VCaP (cell line): ENCODE measurements at regions not wholly inside any gene's neighbourhood (a gene's known extent, or its start where the extent isn't known, plus 50 kb on each side); places are given as distances from the start of the nearest gene placed in this dataset.
A peak's percentile ranks its signal among the peaks of the same experiment; 100 is the strongest.
"Not testable (repeated sequence)": the region's sequence is repeated elsewhere in the genome, so short reads cannot be mapped to it uniquely, and the experiment has no call there.

ENCODE experiments used
- H3K27ac ChIP-seq: fragments of 450-650 bp; 2 replicates; pipeline ENCODE4 v1.5.1; 2017
- TF ChIP-seq, protein P1 (sequence below): fragments of 450-650 bp; conservative IDR thresholded peaks from 2 replicates; pipeline ENCODE4 v1.5.1; 2017; ENCODE audit warnings: mild to moderate bottlenecking, moderate library complexity

DNA sequence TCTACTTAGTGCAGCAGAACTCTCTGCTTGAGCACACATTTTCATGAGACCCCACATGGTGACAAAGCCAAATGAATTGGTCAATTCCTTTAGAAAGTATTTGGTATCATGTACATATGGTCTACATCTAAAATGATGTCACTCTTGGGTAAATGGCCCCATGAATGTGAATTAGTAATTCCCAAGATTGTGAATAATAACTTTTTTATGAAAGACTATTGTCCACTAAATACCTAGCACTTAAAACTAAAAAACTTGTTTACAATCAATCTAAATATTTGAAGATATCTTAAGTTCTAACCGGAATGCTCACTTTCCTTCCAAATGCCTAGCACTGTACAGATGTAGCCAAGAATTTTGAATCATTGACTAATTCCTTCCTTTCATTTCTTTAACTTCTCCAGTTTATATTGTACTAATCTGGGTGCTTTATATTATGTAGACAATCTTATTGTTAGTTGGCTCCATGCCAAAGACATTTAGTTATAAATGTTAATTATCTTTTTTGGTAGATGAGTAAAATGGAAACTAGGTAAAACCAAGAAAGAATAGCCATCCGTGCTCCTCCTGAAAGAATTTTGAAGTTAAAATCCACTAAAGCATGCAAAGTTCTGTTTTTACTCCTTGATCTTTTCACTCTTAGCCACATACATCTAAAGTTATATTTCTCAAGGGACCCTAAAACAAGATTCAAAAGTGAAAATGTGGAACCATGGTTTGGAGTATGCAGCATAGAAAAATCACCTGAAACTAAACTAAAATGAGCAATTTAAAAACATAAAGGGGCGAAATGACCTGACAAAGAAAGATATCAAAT, 145.0 kb upstream of the ARHGAP20 start:
- no peak overlapping the region for H3K27ac ChIP-seq
- TF ChIP-seq, protein P1, sequence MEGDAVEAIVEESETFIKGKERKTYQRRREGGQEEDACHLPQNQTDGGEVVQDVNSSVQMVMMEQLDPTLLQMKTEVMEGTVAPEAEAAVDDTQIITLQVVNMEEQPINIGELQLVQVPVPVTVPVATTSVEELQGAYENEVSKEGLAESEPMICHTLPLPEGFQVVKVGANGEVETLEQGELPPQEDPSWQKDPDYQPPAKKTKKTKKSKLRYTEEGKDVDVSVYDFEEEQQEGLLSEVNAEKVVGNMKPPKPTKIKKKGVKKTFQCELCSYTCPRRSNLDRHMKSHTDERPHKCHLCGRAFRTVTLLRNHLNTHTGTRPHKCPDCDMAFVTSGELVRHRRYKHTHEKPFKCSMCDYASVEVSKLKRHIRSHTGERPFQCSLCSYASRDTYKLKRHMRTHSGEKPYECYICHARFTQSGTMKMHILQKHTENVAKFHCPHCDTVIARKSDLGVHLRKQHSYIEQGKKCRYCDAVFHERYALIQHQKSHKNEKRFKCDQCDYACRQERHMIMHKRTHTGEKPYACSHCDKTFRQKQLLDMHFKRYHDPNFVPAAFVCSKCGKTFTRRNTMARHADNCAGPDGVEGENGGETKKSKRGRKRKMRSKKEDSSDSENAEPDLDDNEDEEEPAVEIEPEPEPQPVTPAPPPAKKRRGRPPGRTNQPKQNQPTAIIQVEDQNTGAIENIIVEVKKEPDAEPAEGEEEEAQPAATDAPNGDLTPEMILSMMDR: no peak

DNA sequence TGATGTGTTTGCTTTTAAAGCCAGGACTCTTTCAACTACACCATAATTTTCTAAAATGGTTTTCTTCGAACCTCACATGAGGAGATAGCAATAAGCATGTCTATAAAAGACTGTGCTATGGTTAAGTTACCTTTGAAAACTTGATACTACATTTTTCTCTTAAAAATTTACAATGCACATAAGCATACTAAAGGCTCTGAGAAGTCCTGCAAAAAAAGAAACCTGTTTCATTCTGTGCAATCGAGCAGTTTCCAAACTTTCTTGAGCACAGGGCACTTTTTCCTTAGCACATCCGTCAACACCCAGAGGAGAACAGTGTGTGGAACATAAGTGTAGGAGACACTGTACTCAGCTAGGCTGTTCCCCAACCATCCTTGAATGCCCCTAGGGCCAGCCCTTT, 144.1 kb upstream of the ARHGAP20 start:
- H3K27ac ChIP-seq: no peak overlapping the region
- TF ChIP-seq, protein P1: no peak

DNA sequence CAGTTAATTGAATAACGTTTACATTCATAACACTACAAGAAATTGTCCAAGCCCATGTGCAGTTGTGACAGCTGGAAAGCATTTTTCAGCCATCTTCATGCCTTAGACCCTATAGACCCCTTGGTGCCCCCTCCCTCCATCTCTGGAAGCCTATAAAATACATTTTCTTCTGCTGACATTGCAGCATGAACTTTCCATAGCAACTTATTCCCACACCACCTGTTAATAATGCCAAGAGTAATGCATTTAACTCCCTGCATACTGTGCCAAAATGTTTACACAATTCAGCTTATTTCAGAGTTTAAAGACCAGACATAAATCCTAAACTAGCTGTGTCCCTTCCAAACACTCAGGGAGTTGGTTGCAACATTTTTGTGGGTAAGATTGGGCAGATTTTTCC, 143.0 kb upstream of the ARHGAP20 start:
- no peak overlapping the region for H3K27ac ChIP-seq
- TF ChIP-seq, protein P1: no peak

DNA sequence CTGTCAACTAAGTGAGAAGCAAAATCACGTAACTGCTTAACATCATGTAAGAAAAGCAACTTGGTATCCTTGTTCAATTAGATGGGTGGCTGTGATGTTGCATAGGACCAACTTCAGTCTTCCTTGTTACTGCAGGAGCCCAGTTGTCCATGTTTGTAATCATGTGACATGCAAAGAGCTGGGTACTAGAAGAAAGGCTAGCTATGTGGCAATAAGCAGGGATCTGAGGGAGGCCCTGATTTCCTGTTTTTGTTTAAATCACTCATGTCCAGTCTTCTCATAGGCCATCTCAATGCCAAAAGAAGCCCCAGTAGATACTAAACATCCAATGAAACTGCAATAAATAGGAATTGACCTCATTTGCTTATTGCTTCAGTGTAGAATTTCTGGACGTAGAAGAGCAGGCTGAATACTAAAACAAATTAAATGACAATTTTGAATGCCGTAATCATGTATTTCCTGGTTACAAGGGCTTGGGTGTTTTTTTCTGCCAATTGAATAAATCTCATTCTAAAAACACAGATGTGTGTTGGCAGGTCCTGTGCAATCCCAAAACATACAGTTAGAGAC, 140.8 kb upstream of the ARHGAP20 start:
- H3K27ac ChIP-seq: no peak overlapping the region
- TF ChIP-seq, protein P1: no peak

DNA sequence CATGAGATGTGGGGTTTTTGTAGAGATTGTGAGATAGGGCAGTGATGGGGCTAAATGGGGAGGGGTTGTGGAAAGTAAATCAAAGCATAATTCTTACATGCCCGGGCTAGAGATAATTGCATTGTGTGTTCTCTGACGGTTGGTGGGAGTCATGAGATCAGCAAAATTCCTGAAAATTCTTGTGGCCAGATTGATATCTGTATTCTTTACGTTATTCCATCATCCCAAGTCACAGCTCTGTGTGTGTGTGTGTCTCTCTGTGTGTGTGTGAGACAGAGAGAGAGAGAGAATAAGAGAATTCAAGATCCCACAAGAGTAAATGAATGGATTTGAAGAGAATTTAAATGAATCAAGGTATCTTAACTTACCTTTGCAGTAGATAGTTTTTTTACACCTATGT, 138.6 kb upstream of the ARHGAP20 start:
- TF ChIP-seq, protein P1: no peak
- no peak overlapping the region for H3K27ac ChIP-seq

DNA sequence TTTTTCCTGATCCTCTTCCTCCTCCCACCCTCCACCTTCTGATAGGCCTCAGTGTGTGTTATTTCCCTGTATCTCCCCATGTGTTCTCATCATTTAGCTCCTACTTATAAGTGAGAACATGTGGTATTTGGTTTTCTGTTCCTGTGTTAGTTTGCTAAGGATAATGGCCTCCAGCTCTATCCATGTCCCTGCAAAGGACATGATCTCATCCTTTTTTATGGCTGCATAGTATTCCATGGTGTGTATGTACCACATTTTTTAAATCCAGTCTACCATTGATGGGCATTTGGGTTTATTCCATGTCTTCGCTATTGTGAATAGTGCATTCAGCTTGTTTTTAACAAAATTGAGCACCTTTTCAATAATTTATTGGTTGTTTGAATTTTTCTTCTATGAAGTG, 130.8 kb upstream of the ARHGAP20 start:
- not testable (repeated sequence) for H3K27ac ChIP-seq

DNA sequence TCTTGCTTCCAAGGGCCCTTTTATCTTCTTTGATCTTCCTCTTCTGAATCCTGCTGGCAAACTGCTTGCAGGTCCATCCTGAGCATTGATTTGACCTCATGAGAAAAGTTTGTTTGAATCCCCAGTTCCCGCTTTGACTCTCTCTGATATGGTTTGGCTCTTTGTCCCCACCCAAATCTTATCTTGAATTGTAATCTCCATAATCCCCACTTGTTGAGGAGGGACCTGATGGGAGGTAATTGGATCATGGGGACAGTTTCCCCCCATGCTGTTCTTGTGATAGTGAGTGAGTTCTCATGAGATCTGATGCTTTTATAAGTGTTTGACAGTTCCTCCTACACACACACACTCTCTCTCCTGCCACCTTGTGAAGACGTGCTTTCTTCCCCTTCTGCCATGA, 126.6 kb upstream of the ARHGAP20 start:
- no peak overlapping the region for H3K27ac ChIP-seq
- TF ChIP-seq, protein P1: no peak

DNA sequence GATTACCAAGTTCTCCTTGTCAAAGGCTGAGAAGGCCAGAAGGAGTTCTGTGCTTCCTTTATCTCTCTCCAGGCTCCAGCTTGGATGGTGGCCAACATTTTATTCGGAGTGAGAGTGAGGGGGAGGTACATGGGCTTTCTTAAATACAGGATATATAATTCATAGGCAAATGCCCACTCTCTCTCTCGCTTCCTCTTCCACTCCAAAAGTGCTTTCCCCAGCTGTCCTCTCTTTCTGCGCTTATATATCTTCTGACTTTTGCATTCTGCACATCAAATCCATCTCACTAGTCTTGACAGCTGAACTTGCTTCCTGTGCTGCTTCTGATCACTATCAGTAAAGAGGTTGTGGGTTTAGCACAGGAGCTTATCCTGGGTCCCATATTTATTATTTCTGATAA, 125.4 kb upstream of the ARHGAP20 start:
- TF ChIP-seq, protein P1: no peak
- H3K27ac ChIP-seq: peak overlapping the region; percentile 14; the same call in 1 of the 2 replicates
